RWPE1 (cell line): ENCODE measurements at regions not wholly inside any gene's neighbourhood (a gene's known extent, or its start where the extent isn't known, plus 50 kb on each side); places are given as distances from the start of the nearest gene placed in this dataset.

ENCODE experiments used
- CTCF ChIA-PET: fragments of 350-600 bp; sonication (Branson Sonifier 250); formaldehyde crosslinking; extraction: SDS; loops from one replicate; lab custom pipeline; 2021; lab: Yijun Ruan, JAX
- POLR2A ChIA-PET: fragments of 400-600 bp; formaldehyde crosslinking; extraction: SDS; loops from one replicate; lab custom pipeline; 2020; ENCODE audit warnings: antibody characterized with exemption; ENCODE audit not compliant: low non-redundant PET; lab: Yijun Ruan, JAX
- DNase-seq: peaks from one replicate; pipeline ENCODE4 v3.0.0; 2012; ENCODE audit warnings: low spot score
- H3K27ac ChIP-seq: fragments of 450-650 bp; 2 replicates; pipeline ENCODE4 v1.5.1; 2017
- TF ChIP-seq, protein P1 (sequence below): fragments of 450-650 bp; conservative IDR thresholded peaks from 2 replicates; pipeline ENCODE4 v1.5.1; 2017; ENCODE audit warnings: low read depth, mild to moderate bottlenecking

DNA sequence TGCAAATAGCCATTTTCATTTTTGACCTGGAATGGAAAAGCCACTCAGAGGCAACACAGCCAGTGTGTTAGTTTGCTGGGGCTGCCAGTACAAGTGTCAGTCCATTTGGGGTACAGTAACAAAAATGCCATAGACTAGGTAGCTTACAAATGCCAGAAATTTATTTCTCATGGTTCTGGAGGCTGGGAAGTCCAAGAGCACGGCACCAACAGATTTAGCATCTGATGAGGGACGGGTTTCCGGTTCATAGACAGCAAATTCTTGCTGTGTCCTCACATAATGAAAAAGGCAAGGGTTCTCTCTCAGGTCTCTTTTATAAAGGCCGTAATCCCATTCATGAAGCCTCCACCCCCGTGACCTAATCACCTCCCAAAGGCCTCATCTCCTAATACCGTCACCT lies 418.2 kb downstream of the TYW1 start:
- CTCF ChIA-PET: no interaction called here
- H3K27ac ChIP-seq: no peak overlapping the region
- DNase-seq: no peak
- TF ChIP-seq, protein P1, sequence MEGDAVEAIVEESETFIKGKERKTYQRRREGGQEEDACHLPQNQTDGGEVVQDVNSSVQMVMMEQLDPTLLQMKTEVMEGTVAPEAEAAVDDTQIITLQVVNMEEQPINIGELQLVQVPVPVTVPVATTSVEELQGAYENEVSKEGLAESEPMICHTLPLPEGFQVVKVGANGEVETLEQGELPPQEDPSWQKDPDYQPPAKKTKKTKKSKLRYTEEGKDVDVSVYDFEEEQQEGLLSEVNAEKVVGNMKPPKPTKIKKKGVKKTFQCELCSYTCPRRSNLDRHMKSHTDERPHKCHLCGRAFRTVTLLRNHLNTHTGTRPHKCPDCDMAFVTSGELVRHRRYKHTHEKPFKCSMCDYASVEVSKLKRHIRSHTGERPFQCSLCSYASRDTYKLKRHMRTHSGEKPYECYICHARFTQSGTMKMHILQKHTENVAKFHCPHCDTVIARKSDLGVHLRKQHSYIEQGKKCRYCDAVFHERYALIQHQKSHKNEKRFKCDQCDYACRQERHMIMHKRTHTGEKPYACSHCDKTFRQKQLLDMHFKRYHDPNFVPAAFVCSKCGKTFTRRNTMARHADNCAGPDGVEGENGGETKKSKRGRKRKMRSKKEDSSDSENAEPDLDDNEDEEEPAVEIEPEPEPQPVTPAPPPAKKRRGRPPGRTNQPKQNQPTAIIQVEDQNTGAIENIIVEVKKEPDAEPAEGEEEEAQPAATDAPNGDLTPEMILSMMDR: no peak
- POLR2A ChIA-PET: no interaction called here

DNA sequence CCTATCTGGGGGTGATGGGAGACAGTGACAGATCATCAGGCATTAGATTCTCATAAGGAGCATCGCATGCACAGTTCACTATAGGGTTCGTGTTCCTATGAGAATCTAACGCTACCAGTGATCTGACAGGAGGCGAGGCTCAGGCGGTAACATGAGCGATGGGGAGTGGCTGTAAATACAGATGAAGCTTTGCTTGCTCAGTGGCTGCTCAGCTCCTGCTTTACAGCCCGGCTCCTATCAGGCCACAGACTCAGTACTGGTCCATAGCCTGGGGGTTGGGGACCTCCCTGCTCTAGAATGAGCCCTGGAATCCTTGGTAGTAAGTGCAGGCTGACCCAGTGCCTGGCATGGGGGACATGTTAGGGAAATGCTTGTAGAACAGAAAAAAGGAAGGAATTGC lies 426.0 kb downstream of the TYW1 start:
- no peak overlapping the region for H3K27ac ChIP-seq
- TF ChIP-seq, protein P1: no peak
- ChIA-PET POLR2A (no interaction called here), CTCF (no interaction called here)
- DNase-seq: no peak

- H3K27ac ChIP-seq: no peak overlapping the region
- DNase-seq: no peak
- TF ChIP-seq, protein P1: no peak
- ChIA-PET CTCF (no interaction called here), POLR2A (no interaction called here)
Measured at GRCh38 chr7:67423065-67423464, 426.4 kb downstream of the TYW1 start.

- CTCF ChIA-PET: no interaction called here
- no peak overlapping the region for H3K27ac ChIP-seq
- TF ChIP-seq, protein P1: no peak
- POLR2A ChIA-PET: no interaction called here
- no peak for DNase-seq
Measured at GRCh38 chr7:67426654-67427053, 430.0 kb downstream of the TYW1 start.

- ChIA-PET POLR2A (no interaction called here), CTCF (no interaction called here)
- H3K27ac ChIP-seq: no peak overlapping the region
- TF ChIP-seq, protein P1: no peak
- no peak for DNase-seq
Measured at GRCh38 chr7:67429735-67430134, 433.1 kb downstream of the TYW1 start.

- CTCF ChIA-PET: no interaction called here
- TF ChIP-seq, protein P1: no peak
Measured at GRCh38 chr7:67432536-67433234, 436.1 kb downstream of the TYW1 start.

More at GRCh38 chr7:67432536-67433234, 436.1 kb downstream of the TYW1 start:
- H3K27ac ChIP-seq: no peak overlapping the region
- POLR2A ChIA-PET: no interaction called here
- no peak for DNase-seq
